Esophagus (tissue), 2 donors: ENCODE measurements at regions not wholly inside any gene's neighbourhood (a gene's known extent, or its start where the extent isn't known, plus 50 kb on each side); places are given as distances from the start of the nearest gene placed in this dataset.
A peak's percentile ranks its signal among the peaks of the same experiment; 100 is the strongest.
"Not testable (repeated sequence)": the region's sequence is repeated elsewhere in the genome, so short reads cannot be mapped to it uniquely, and the experiment has no call there.

ENCODE experiments used
- H3K27ac ChIP-seq, 2 donors: one replicate each; pipeline ENCODE4 v1.5.1; 2013; ENCODE audit warnings: low read depth in 2 of 2, mild to moderate bottlenecking in 2 of 2, inconsistent platforms in 1 of 2, low read length in 1 of 2, moderate library complexity in 1 of 2
- H3K27me3 ChIP-seq, 2 donors: one replicate each; pipeline ENCODE4 v1.6.1; 2013; ENCODE audit warnings: low read length in 2 of 2, control low read depth in 1 of 2, mild to moderate bottlenecking in 1 of 2; ENCODE audit not compliant: insufficient read depth in 2 of 2, control insufficient read depth in 1 of 2
- H3K36me3 ChIP-seq, 2 donors: one replicate each; pipeline ENCODE4 v1.6.1; 2013; ENCODE audit warnings: low read length in 1 of 2; ENCODE audit not compliant: control insufficient read depth in 2 of 2, insufficient read depth in 2 of 2
- H3K4me1 ChIP-seq, 2 donors: one replicate each; pipeline ENCODE4 v1.6.1; 2013; ENCODE audit warnings: low read length in 1 of 2; ENCODE audit not compliant: control insufficient read depth in 2 of 2, insufficient read depth in 2 of 2
- H3K4me3 ChIP-seq, 2 donors: one replicate each; pipeline ENCODE4 v1.5.1; 2013; ENCODE audit warnings: low read length in 2 of 2, mild to moderate bottlenecking in 2 of 2, low read depth in 1 of 2, moderate library complexity in 1 of 2
- H3K9me3 ChIP-seq, 2 donors: one replicate each; pipeline ENCODE4 v1.6.1; 2013; ENCODE audit warnings: mild to moderate bottlenecking in 2 of 2, low read depth in 1 of 2, low read length in 1 of 2, moderate library complexity in 1 of 2; ENCODE audit not compliant: control insufficient read depth in 2 of 2, insufficient read depth in 1 of 2
- WGBS, 2 donors: extraction: QIAGEN DNeasy Blood & Tissue Kit; methylation state at CpG; one replicate each; pipeline ENCODE4 v1.1.7; 2013; 5-methylcytosine and 5-hydroxymethylcytosine counted together
- donor health status: healthy with polysubstance abuse.
- donor health status: Bipolar disorder and iron deficiency.

DNA sequence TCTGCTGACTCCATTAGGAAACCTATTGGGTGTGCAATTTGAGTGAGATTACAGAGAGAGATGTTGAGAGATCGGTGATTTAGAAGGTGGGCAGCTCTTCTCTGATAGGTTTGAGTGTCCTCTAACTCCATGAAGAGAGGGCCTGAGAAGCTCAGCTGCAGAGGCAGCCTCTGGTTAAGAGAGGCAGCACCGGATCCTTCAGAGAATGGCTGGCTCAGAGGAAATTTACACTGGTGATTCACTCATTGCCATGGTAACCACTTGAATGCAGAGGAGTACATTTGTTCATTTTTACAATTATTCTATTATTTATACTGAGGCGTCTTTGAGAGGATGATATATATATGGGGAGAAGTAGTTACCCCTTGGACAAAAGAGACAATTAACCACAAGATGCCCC lies 171.7 kb downstream of the PDGFRA start:
- Histone ChIP-seq H3K4me3 (no peak overlapping the region), H3K36me3 (no peaks in the 10 kb centered on the region)
- WGBS, 2 donors: 36 to 53% methylated on average over 3 of the region's 3 CpGs

DNA sequence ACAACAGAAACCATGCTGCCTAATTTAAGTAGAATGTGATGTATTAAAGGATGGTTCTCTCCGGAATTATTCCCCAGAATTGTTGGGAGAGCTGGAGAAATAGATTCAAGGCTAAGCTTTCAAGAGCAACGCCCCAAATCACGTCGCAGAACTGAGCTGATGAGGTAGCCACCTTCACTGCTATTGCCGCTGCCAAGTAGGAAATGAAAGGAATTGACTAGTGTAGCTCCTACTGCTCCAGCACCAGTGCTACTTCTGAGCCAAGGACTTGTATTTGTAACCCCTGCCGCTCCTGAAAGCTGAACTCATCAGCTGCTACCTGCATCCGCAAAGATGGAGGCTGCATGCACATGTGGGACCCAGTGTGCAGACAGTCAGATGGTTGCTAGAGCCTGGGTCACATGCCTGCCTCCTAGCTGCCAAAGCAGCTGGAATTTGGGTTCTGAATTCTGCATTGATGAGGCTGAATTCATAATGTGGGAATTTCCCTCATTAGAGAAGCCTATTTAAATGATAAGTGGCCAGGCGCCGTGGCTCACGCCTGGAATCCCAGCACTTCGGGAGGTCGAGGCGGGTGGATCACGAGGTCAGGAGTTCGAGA lies 173.9 kb downstream of the PDGFRA start:
- H3K27ac ChIP-seq: no peak overlapping the region
- WGBS, 2 donors: 73 to 80% methylated on average over 15 of the region's 15 CpGs
- no peaks in the 10 kb centered on the region for H3K9me3 ChIP-seq
- no peak overlapping the region for H3K4me3 ChIP-seq
- no peaks in the 10 kb centered on the region for H3K4me1 ChIP-seq
- no peaks in the 10 kb centered on the region for H3K36me3 ChIP-seq
- no peaks in the 10 kb centered on the region for H3K27me3 ChIP-seq

More for the DNA sequence above, 171.7 kb downstream of the PDGFRA start:
- Histone ChIP-seq H3K27me3 (no peaks in the 10 kb centered on the region), H3K4me1 (no peaks in the 10 kb centered on the region), H3K27ac (no peak overlapping the region), H3K9me3 (no peaks in the 10 kb centered on the region)

DNA sequence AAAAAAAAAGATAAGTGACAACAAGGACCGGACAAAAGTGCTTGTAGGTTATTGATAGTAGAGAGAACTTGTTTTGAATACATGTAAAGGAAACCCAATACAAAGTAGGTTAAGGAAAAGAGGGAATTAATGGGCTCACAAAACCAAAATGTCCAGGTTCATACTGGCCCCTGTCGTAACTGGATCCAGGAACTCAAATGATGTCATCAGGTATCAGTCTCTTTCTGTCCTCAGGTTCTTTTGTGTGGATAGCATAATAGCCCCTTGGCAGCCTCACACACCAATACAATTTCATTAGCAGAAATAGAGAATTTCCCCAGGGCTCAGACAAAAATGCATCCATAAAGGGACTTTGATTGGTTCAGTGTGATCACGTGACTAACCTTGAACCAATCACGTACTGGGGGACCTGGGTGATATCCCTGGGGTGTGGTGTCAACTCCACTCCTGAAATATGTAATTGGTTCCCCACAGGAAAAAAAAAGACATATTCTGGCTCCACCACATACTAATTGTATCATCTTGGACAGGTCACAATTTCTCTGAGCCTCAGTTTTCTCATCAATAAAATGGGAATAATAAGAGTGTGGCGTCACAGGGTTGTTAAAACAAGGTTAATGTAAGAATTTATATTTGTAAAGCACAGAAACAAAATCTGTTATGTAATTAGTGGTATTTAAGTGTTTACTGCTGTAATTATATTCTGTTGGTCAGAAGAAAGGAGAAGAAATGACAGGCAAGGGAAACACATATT lies 174.8 kb downstream of the PDGFRA start:
- Histone ChIP-seq H3K4me3 (no peak overlapping the region), H3K9me3 (no peaks in the 10 kb centered on the region), H3K27me3 (no peaks in the 10 kb centered on the region), H3K27ac (no peak overlapping the region), H3K4me1 (no peaks in the 10 kb centered on the region), H3K36me3 (no peaks in the 10 kb centered on the region)
- 87 to 93% methylated on average over 5 of the region's 5 CpGs for WGBS, 2 donors

DNA sequence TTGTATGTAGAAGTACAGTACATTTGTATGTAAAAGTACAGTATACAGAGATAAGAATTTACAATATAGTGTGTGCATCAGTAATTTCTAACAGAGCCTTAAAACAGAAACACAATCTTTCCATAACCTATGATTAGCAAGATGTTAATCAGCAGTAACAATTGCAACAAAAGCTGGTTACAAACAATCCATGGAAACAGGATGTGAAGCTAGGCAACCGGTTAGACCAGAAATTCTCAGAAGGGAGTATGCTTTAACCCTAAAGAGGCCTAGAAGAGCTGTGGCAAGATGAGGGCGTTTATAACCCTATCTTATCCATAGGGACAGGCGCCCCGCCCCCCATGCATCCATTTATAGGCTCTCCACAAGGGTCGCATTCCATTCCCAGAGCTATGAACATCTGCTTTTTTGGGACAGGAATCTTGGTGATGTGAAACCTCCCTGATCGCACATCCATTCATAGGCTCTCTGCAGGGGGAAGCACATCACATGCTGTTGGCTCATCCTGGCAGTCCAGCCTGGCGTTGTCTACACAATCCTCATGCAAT lies 180.3 kb downstream of the PDGFRA start:
- not testable (repeated sequence) for H3K36me3 ChIP-seq, H3K27me3 ChIP-seq, H3K9me3 ChIP-seq, H3K4me1 ChIP-seq, H3K4me3 ChIP-seq
- H3K27ac ChIP-seq: peak overlapping the region in 1 of 2 donors; percentile 30
- 57 to 59% methylated on average over 7 of the region's 7 CpGs for WGBS, 2 donors

DNA sequence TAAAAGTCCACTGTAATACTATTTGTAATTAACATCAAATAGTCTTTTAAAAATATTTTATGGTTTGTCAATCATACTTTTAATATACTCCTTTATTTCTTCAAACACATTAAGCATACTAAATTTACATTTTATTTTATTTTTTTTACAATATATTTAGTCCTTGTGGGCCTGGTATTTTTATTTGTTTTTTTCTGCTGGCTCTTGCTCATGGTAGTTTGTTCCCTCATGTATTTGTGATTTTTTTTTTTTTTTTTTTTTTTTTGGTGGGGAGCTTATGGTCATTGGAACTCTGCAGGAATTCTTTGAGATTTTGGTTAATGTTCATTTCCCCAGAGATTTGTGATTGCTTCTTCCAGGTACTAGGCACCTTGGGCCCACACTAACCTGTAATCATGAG lies 185.5 kb downstream of the PDGFRA start:
- Histone ChIP-seq H3K36me3 (no peaks in the 10 kb centered on the region), H3K27ac (no peak overlapping the region), H3K4me3 (no peak overlapping the region), H3K27me3 (no peaks in the 10 kb centered on the region), H3K4me1 (no peaks in the 10 kb centered on the region), H3K9me3 (no peaks in the 10 kb centered on the region)

DNA sequence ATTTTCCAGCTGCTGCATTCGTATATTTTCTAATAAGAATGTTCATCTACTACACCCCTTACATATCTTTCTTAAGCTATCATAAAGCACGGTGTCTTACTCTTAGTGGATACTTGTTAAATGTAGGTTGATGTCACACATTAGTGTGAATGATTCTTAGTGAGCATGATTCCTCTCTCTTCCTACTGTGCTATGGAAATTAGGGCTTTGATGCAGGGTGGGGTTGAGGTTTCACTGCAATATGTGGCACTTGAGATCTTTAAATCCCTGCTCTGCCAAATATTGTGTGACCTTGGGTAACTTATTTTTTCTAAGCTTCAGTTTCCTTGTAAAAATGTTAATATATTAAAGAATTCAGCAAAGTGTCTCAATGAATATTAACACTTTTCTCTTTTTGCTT lies 188.4 kb downstream of the PDGFRA start:
- H3K27ac ChIP-seq: no peak overlapping the region
- 74 to 76% methylated on average over 2 of the region's 2 CpGs for WGBS, 2 donors
- no peaks in the 10 kb centered on the region for H3K9me3 ChIP-seq
- H3K4me3 ChIP-seq: no peak overlapping the region
- no peaks in the 10 kb centered on the region for H3K27me3 ChIP-seq
- no peaks in the 10 kb centered on the region for H3K36me3 ChIP-seq
- no peaks in the 10 kb centered on the region for H3K4me1 ChIP-seq

DNA sequence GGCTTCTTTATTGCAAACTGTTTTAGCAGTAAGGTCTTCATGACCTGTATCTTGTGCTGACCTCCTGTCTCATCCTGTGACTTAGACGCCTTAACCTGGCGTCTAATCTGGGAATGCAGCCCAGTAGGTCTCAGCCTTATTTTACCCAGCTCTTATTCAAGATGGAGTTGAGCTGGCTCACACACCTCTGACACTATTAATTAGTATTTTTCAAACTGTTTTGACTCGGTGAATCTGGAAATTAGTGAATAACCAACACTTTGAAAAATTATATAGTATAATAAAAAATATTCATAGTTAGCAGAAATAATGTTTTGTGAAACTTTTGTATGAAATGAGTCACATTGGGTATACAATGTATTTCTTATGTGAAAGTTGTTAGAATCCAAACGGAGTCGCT lies 189.4 kb downstream of the PDGFRA start:
- no peaks in the 10 kb centered on the region for H3K27me3 ChIP-seq
- H3K4me1 ChIP-seq: no peaks in the 10 kb centered on the region
- H3K27ac ChIP-seq: no peak overlapping the region
- no peak overlapping the region for H3K4me3 ChIP-seq
- H3K9me3 ChIP-seq: no peaks in the 10 kb centered on the region
- H3K36me3 ChIP-seq: no peaks in the 10 kb centered on the region
- 84 to 87% methylated on average over 5 of the region's 5 CpGs for WGBS, 2 donors

DNA sequence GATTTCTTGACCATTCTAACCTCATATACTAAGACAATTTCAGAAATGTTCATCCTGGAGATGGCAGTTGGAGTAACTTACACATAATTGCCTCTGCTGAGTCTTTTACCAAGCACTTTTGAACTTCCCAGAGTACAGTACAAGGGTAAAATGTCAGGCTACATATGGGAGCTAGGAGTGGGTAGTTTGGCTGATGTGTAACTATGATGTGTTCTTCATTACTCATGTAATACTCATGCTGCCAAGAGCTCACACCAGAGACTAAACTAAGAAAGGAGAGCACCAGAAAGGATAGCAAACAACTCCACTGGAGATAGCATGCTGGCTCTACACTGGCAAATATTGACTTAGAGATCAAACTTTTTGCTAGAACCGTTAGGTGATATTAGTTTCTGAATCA lies 194.0 kb downstream of the PDGFRA start:
- no peak overlapping the region for H3K27ac ChIP-seq
- no peak overlapping the region for H3K4me3 ChIP-seq
- H3K9me3 ChIP-seq: no peaks in the 10 kb centered on the region
- WGBS, 2 donors: 33 to 54% methylated on average over 1 of the region's 1 CpG
- no peaks in the 10 kb centered on the region for H3K4me1 ChIP-seq
- no peaks in the 10 kb centered on the region for H3K36me3 ChIP-seq
- H3K27me3 ChIP-seq: no peaks in the 10 kb centered on the region

DNA sequence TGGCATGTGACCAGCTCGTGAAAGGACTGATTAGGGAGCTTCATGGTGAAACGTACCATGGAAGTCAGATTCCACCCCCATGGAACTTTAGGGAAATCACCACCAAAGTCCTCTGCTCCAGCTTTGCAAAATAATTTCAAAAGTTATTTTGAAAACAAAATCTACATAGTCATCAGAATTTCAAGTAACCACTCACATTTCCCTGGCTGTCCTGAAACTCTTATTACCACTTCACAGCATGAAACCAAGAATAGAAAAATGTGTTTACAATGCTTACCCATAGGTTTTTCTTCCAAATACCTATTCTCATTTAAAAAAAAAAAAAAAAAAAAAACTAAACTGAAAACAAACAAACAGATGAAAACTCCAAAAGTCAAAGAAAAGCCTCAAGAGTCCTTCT lies 198.7 kb downstream of the PDGFRA start:
- Histone ChIP-seq H3K4me3 (no peak overlapping the region), H3K27me3 (no peaks in the 10 kb centered on the region), H3K36me3 (no peaks in the 10 kb centered on the region), H3K27ac (no peak overlapping the region), H3K4me1 (no peaks in the 10 kb centered on the region), H3K9me3 (no peaks in the 10 kb centered on the region)
- WGBS, 2 donors: 70 to 79% methylated on average over 2 of the region's 2 CpGs

DNA sequence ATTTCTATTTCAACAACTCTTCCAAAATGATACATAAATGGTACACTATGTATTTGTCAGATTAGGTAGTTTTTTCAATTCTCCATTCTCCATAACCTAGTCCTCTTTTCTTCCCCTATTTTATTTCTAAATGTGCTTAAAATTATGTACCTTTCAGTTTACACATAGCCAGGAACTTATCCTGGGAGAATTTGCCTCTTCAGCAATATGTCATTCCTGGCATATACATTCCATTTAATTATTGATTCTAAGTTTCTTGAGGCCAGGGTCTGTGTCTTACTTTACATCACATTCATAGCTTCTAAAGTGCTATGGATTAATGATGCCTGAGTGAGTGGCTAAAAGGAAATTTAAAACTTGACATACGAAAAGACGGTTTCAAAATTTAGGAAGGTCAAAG lies 199.8 kb downstream of the PDGFRA start:
- Histone ChIP-seq H3K4me3 (no peak overlapping the region), H3K4me1 (no peaks in the 10 kb centered on the region), H3K27me3 (no peaks in the 10 kb centered on the region), H3K9me3 (no peaks in the 10 kb centered on the region), H3K36me3 (no peaks in the 10 kb centered on the region), H3K27ac (no peak overlapping the region)
- WGBS, 2 donors: 71 to 86% methylated on average over 2 of the region's 2 CpGs
